ENCODE measurements at regions not wholly inside any gene's neighbourhood (a gene's known extent, or its start where the extent isn't known, plus 50 kb on each side); places are given as distances from the start of the nearest gene placed in this dataset.

GRCh38 chr6:25168637-25169036 lies 110.5 kb upstream of the CARMIL1 start:
- no peaks in the 10 kb centered on the region for H3K4me1 Mint-ChIP-seq
- no peak for DNase-seq
- ATAC-seq (ENCODE audit: low read depth): no peak
- H3K4me1 ChIP-seq (ENCODE audit: control insufficient read depth in 2 of 2, insufficient read depth in 2 of 2, low read length in 2 of 2): no peaks in the 10 kb centered on the region
- no peak for TF ChIP-seq EZH2 (IDR thresholded peaks at IDR 0.05; ENCODE audit: borderline replicate concordance, insufficient read depth, low read depth, low read length, poor library complexity, severe bottlenecking)
- TF ChIP-seq, protein P1, sequence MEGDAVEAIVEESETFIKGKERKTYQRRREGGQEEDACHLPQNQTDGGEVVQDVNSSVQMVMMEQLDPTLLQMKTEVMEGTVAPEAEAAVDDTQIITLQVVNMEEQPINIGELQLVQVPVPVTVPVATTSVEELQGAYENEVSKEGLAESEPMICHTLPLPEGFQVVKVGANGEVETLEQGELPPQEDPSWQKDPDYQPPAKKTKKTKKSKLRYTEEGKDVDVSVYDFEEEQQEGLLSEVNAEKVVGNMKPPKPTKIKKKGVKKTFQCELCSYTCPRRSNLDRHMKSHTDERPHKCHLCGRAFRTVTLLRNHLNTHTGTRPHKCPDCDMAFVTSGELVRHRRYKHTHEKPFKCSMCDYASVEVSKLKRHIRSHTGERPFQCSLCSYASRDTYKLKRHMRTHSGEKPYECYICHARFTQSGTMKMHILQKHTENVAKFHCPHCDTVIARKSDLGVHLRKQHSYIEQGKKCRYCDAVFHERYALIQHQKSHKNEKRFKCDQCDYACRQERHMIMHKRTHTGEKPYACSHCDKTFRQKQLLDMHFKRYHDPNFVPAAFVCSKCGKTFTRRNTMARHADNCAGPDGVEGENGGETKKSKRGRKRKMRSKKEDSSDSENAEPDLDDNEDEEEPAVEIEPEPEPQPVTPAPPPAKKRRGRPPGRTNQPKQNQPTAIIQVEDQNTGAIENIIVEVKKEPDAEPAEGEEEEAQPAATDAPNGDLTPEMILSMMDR (IDR thresholded peaks at IDR 0.05): no peak
- no peaks in the 10 kb centered on the region for H4K20me1 ChIP-seq (ENCODE audit: control insufficient read depth, insufficient read depth, low read length, poor library complexity, severe bottlenecking)
- no peaks in the 10 kb centered on the region for H3K79me2 ChIP-seq (ENCODE audit: control insufficient read depth, insufficient read depth, low read length)
- H3K9me3 Mint-ChIP-seq (ENCODE audit: insufficient read depth): peaks cover 2% of the 10 kb centered on the region
- no peak overlapping the region for H3K9ac ChIP-seq (ENCODE audit: low read length)
- no peak overlapping the region for H3K4me3 ChIP-seq (ENCODE audit: control extremely low read depth in 1 of 5, extremely low read depth in 1 of 5, insufficient read depth in 1 of 5, low read depth in 2 of 5, low read length in 4 of 5)
- no peaks in the 10 kb centered on the region for H3K27me3 ChIP-seq (replicated peaks in 1 of 4; ENCODE audit: control extremely low read depth in 1 of 4, control insufficient read depth in 3 of 4, insufficient read depth in 4 of 4, low read length in 3 of 4)
- no peak overlapping the region for H3K27ac Mint-ChIP-seq
- no peak overlapping the region for H2AFZ ChIP-seq (ENCODE audit: insufficient read depth, low read depth, low read length, poor library complexity, severe bottlenecking)
- 100% methylated on average over 3 of the region's 3 CpGs for WGBS (ENCODE audit: insufficient coverage)
- POLR2A ChIA-PET: no interaction called here
- no peak overlapping the region for H3K27ac ChIP-seq (ENCODE audit: low read length in 2 of 2)
- CTCF ChIA-PET: no interaction called here
- H3K4me3 Mint-ChIP-seq: no peak overlapping the region
- intact Hi-C loops (cut with micrococcal nuclease): no loop called here
- H3K27me3 Mint-ChIP-seq: no peaks in the 10 kb centered on the region
- H3K36me3 ChIP-seq (replicated peaks in 1 of 2; ENCODE audit: control extremely low read depth in 1 of 2, control insufficient read depth in 1 of 2, extremely low read depth in 1 of 2, insufficient read depth in 2 of 2, low read length in 1 of 2): no peaks in the 10 kb centered on the region
- H3K9me3 ChIP-seq (ENCODE audit: control extremely low read depth in 1 of 3, control insufficient read depth in 2 of 3, insufficient read depth in 1 of 3, low read length in 2 of 3): peaks cover 0 to 4% (median 0%) of the 10 kb centered on the region in 3 donors
- no peak overlapping the region for H3K4me2 ChIP-seq (replicated peaks; ENCODE audit: low read depth, low read length, poor library complexity, severe bottlenecking)

GRCh38 chr6:25169553-25169952 lies 109.6 kb upstream of the CARMIL1 start:
- no peak overlapping the region for H3K27ac Mint-ChIP-seq
- no peak overlapping the region for H3K4me3 ChIP-seq (ENCODE audit: control extremely low read depth in 1 of 5, extremely low read depth in 1 of 5, insufficient read depth in 1 of 5, low read depth in 2 of 5, low read length in 4 of 5)
- no peaks in the 10 kb centered on the region for H3K4me1 ChIP-seq (ENCODE audit: control insufficient read depth in 2 of 2, insufficient read depth in 2 of 2, low read length in 2 of 2)
- TF ChIP-seq, protein P1 (IDR thresholded peaks at IDR 0.05): no peak
- no peak for TF ChIP-seq EZH2 (IDR thresholded peaks at IDR 0.05; ENCODE audit: borderline replicate concordance, insufficient read depth, low read depth, low read length, poor library complexity, severe bottlenecking)
- ChIA-PET CTCF (no interaction called here), POLR2A (no interaction called here)
- H3K9me3 Mint-ChIP-seq (ENCODE audit: insufficient read depth): no peaks in the 10 kb centered on the region
- no peak overlapping the region for H3K27ac ChIP-seq (ENCODE audit: low read length in 2 of 2)
- no peak overlapping the region for H3K9ac ChIP-seq (ENCODE audit: low read length)
- H3K9me3 ChIP-seq (ENCODE audit: control extremely low read depth in 1 of 3, control insufficient read depth in 2 of 3, insufficient read depth in 1 of 3, low read length in 2 of 3): peaks cover 0 to 4% (median 0%) of the 10 kb centered on the region in 3 donors
- H3K4me3 Mint-ChIP-seq: no peak overlapping the region
- H3K27me3 Mint-ChIP-seq: no peaks in the 10 kb centered on the region
- no peaks in the 10 kb centered on the region for H3K36me3 ChIP-seq (replicated peaks in 1 of 2; ENCODE audit: control extremely low read depth in 1 of 2, control insufficient read depth in 1 of 2, extremely low read depth in 1 of 2, insufficient read depth in 2 of 2, low read length in 1 of 2)
- H3K79me2 ChIP-seq (ENCODE audit: control insufficient read depth, insufficient read depth, low read length): no peaks in the 10 kb centered on the region
- DNase-seq (no peak), ATAC-seq (ENCODE audit: low read depth) (no peak)
- no peaks in the 10 kb centered on the region for H3K4me1 Mint-ChIP-seq
- intact Hi-C loops (cut with micrococcal nuclease): no loop called here
- H3K4me2 ChIP-seq (replicated peaks; ENCODE audit: low read depth, low read length, poor library complexity, severe bottlenecking): no peak overlapping the region
- no peak overlapping the region for H2AFZ ChIP-seq (ENCODE audit: insufficient read depth, low read depth, low read length, poor library complexity, severe bottlenecking)
- H4K20me1 ChIP-seq (ENCODE audit: control insufficient read depth, insufficient read depth, low read length, poor library complexity, severe bottlenecking): no peaks in the 10 kb centered on the region
- H3K27me3 ChIP-seq (replicated peaks in 1 of 4; ENCODE audit: control extremely low read depth in 1 of 4, control insufficient read depth in 3 of 4, insufficient read depth in 4 of 4, low read length in 3 of 4): no peaks in the 10 kb centered on the region
